ENCODE measurements at regions not wholly inside any gene's neighbourhood (a gene's known extent, or its start where the extent isn't known, plus 50 kb on each side); places are given as distances from the start of the nearest gene placed in this dataset.
A peak's percentile ranks its signal among the peaks of the same experiment; 100 is the strongest.

- POLR2A ChIA-PET: no interaction called here
- peaks cover 8% of the 10 kb centered on the region for H3K4me1 Mint-ChIP-seq (ENCODE audit: insufficient read depth, unreplicated experiment)
Observed at GRCh38 chr13:26920614-26921355, 160.2 kb upstream of the GPR12 start.

GRCh38 chr13:26919732-26920131, 159.1 kb upstream of the GPR12 start:
- no peaks in the 10 kb centered on the region for H3K9me3 Mint-ChIP-seq (ENCODE audit: unreplicated experiment)

More at GRCh38 chr13:26920614-26921355, 160.2 kb upstream of the GPR12 start:
- Mint-ChIP-seq H3K36me3 (ENCODE audit: insufficient read depth, unreplicated experiment) (no peaks in the 10 kb centered on the region), H3K27me3 (ENCODE audit: insufficient read depth, unreplicated experiment) (peaks cover 28% of the 10 kb centered on the region), H3K27ac (ENCODE audit: low read depth, unreplicated experiment) (no peak overlapping the region), H3K9me3 (ENCODE audit: unreplicated experiment) (no peaks in the 10 kb centered on the region), H3K4me3 (ENCODE audit: unreplicated experiment) (no peak overlapping the region)
- CTCF ChIA-PET: interaction anchor here (0.7 to 2.6 kb wide), 3 partner anchors 8 to 213 kb away, joined by 3 to 15 read pairs (median 4); no protein-coding TSS in a partner anchor
- no peak for DNase-seq (ENCODE audit: unreplicated experiment)
- no TSS peak for BruUV-seq (replicated peaks)
- intact Hi-C loops (cut with micrococcal nuclease): no loop called here
- no peak for TF ChIP-seq CTCF (IDR thresholded peaks at IDR 0.05; ENCODE audit: unreplicated experiment)

DNA sequence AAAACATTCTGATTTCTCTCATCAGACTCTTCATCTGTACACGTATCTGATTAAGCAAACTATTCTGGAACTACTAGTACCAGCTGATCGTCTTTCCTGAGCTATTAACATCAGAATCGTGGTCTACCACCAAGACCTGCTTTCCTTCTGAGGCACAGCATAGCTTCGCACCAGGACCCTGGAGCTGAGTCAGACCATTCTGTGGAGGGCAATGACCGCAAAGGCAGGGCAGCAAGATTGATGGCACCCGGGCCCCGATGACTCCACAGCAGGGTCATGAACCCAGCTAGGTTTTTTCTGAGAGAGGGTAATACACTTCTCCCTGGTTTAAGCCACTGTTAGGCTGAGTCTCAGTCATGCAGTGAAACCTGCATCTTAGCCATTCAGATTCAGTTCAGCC, 158.7 kb upstream of the GPR12 start:
- no peak overlapping the region for H3K27ac Mint-ChIP-seq (ENCODE audit: low read depth, unreplicated experiment)
- H3K9me3 Mint-ChIP-seq (ENCODE audit: unreplicated experiment): no peaks in the 10 kb centered on the region
- DNase-seq (ENCODE audit: unreplicated experiment): no peak
- no peak for TF ChIP-seq CTCF (IDR thresholded peaks at IDR 0.05; ENCODE audit: unreplicated experiment)
- H3K36me3 Mint-ChIP-seq (ENCODE audit: insufficient read depth, unreplicated experiment): no peaks in the 10 kb centered on the region
- intact Hi-C loops (cut with micrococcal nuclease): no loop called here
- H3K27me3 Mint-ChIP-seq (ENCODE audit: insufficient read depth, unreplicated experiment): peaks cover 13% of the 10 kb centered on the region
- H3K4me3 Mint-ChIP-seq (ENCODE audit: unreplicated experiment): no peak overlapping the region
- peaks cover 17% of the 10 kb centered on the region for H3K4me1 Mint-ChIP-seq (ENCODE audit: insufficient read depth, unreplicated experiment)
- no TSS peak for BruUV-seq (replicated peaks)
- ChIA-PET CTCF (interaction anchor here (0.6 to 2.6 kb wide), 5 partner anchors 10 to 1041 kb away, joined by 3 to 15 read pairs (median 5); no protein-coding TSS in a partner anchor), POLR2A (no interaction called here)

More at GRCh38 chr13:26919732-26920131, 159.1 kb upstream of the GPR12 start:
- no peak for TF ChIP-seq CTCF (IDR thresholded peaks at IDR 0.05; ENCODE audit: unreplicated experiment)
- Mint-ChIP-seq H3K4me1 (ENCODE audit: insufficient read depth, unreplicated experiment) (peaks cover 13% of the 10 kb centered on the region), H3K27ac (ENCODE audit: low read depth, unreplicated experiment) (no peak overlapping the region), H3K36me3 (ENCODE audit: insufficient read depth, unreplicated experiment) (no peaks in the 10 kb centered on the region), H3K27me3 (ENCODE audit: insufficient read depth, unreplicated experiment) (peaks cover 17% of the 10 kb centered on the region), H3K4me3 (ENCODE audit: unreplicated experiment) (no peak overlapping the region)
- no peak for DNase-seq (ENCODE audit: unreplicated experiment)
- CTCF ChIA-PET: interaction anchor here (0.5 to 2.6 kb wide), 6 partner anchors 10 to 1138 kb away, joined by 3 to 15 read pairs (median 4); no protein-coding TSS in a partner anchor
- intact Hi-C loops (cut with micrococcal nuclease): no loop called here
- POLR2A ChIA-PET: no interaction called here
- no TSS peak for BruUV-seq (replicated peaks)

DNA sequence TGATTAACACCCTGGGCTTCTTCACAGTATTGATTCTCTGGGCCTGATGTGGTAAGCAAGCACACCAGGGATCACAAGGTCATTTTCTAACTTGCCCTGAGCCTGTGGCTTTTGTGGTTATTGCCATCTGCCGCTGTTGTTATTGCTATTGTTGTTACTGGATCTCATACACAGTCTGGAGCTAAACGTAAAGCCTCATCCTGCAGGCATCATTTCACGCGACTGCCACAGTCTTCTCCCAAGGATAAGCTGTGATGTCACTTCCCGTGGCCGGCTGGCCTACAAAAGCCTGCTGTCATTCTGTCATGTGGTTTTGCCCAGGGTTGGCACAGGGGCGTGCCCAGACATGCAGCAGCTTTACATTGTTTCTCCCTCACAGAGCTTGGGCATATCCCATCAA, 154.0 kb upstream of the GPR12 start:
- peak; percentile 63 for DNase-seq (ENCODE audit: unreplicated experiment)
- Mint-ChIP-seq H3K27ac (ENCODE audit: low read depth, unreplicated experiment) (peak overlapping the region; percentile 49), H3K36me3 (ENCODE audit: insufficient read depth, unreplicated experiment) (no peaks in the 10 kb centered on the region), H3K4me1 (ENCODE audit: insufficient read depth, unreplicated experiment) (peaks cover 10% of the 10 kb centered on the region), H3K27me3 (ENCODE audit: insufficient read depth, unreplicated experiment) (peaks cover 18% of the 10 kb centered on the region), H3K4me3 (ENCODE audit: unreplicated experiment) (no peak overlapping the region), H3K9me3 (ENCODE audit: unreplicated experiment) (no peaks in the 10 kb centered on the region)
- CTCF ChIA-PET: interaction anchor here (0.6 to 3.3 kb wide), 8 partner anchors 16 to 1199 kb away, joined by 3 to 30 read pairs (median 4); no protein-coding TSS in a partner anchor
- POLR2A ChIA-PET: interaction anchor here (0.6 kb wide), 1 partner anchor 333 kb away, joined by 4 read pairs; no protein-coding TSS in a partner anchor
- intact Hi-C loops (cut with micrococcal nuclease): no loop called here
- BruUV-seq (replicated peaks): no TSS peak
- no peak for TF ChIP-seq CTCF (IDR thresholded peaks at IDR 0.05; ENCODE audit: unreplicated experiment)

Measured in MCF 10A (cell line).